ENCODE measurements at regions not wholly inside any gene's neighbourhood (a gene's known extent, or its start where the extent isn't known, plus 50 kb on each side); places are given as distances from the start of the nearest gene placed in this dataset.

DNA sequence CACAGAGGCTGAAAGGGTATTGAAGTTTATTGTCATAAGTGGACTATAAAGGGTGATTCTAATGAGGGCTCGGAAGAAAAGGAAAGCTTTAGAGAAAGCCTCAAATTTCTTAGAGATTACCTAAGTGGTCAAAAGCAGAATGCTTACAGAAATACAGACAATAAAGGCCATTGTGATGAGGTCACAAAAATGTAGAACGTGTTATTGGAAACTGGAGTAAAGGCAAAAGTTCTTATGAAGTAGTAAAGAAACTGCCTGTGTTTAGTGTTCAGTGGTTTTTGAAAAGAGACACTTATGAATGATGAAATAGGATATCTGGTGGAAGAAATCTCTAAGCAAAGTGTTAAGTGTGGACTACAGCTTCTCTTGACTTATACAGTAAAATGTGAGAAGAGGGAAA lies 726.9 kb downstream of the DNAH5 start (continued):
- TF ChIP-seq ZNF626 (tag by site-specific recombination; IDR thresholded peaks at IDR 0.05) (no peak), ZNF140 (tag by site-specific recombination; IDR thresholded peaks at IDR 0.05) (no peak), ZNF19 (tag by site-specific recombination; IDR thresholded peaks at IDR 0.05; ENCODE audit: low read depth) (no peak), ZNF645 (tag by site-specific recombination; IDR thresholded peaks at IDR 0.05) (no peak)
- TF ChIP-seq, protein P1, sequence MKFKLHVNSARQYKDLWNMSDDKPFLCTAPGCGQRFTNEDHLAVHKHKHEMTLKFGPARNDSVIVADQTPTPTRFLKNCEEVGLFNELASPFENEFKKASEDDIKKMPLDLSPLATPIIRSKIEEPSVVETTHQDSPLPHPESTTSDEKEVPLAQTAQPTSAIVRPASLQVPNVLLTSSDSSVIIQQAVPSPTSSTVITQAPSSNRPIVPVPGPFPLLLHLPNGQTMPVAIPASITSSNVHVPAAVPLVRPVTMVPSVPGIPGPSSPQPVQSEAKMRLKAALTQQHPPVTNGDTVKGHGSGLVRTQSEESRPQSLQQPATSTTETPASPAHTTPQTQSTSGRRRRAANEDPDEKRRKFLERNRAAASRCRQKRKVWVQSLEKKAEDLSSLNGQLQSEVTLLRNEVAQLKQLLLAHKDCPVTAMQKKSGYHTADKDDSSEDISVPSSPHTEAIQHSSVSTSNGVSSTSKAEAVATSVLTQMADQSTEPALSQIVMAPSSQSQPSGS (tag by site-specific recombination; IDR thresholded peaks at IDR 0.05; ENCODE audit: low read depth), result no peak

DNA sequence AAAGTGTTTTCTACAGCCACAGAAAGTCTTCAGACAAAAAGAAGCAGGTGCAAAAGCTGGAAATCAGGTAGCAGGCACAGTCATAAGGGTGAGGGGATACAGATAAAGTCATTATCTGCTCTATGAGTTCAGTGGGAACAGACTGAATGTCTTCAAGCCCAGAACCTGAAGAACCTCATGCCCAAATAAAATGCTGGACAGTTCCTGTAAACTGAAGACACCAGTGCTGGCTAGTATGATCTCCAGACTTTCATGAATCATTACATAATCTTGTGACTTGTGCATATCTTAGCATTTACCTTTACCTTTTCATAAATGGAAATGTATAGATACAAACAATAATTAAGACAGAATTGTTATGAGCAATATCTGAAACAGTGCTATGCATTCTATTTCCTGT lies 728.7 kb downstream of the DNAH5 start:
- H3K4me3 ChIP-seq (ENCODE audit: low read depth, low read length), result no peak overlapping the region
- TF ChIP-seq ZNF24 (tag by site-specific recombination; IDR thresholded peaks at IDR 0.05) (no peak), ZNF132 (tag by site-specific recombination; IDR thresholded peaks at IDR 0.05; ENCODE audit: borderline replicate concordance) (no peak), ZNF155 (tag by site-specific recombination; IDR thresholded peaks at IDR 0.05) (no peak), TCF7L2 (IDR thresholded peaks at IDR 0.05; ENCODE audit: borderline replicate concordance, low read depth, low read length) (no peak)
- TF ChIP-seq, protein P2, sequence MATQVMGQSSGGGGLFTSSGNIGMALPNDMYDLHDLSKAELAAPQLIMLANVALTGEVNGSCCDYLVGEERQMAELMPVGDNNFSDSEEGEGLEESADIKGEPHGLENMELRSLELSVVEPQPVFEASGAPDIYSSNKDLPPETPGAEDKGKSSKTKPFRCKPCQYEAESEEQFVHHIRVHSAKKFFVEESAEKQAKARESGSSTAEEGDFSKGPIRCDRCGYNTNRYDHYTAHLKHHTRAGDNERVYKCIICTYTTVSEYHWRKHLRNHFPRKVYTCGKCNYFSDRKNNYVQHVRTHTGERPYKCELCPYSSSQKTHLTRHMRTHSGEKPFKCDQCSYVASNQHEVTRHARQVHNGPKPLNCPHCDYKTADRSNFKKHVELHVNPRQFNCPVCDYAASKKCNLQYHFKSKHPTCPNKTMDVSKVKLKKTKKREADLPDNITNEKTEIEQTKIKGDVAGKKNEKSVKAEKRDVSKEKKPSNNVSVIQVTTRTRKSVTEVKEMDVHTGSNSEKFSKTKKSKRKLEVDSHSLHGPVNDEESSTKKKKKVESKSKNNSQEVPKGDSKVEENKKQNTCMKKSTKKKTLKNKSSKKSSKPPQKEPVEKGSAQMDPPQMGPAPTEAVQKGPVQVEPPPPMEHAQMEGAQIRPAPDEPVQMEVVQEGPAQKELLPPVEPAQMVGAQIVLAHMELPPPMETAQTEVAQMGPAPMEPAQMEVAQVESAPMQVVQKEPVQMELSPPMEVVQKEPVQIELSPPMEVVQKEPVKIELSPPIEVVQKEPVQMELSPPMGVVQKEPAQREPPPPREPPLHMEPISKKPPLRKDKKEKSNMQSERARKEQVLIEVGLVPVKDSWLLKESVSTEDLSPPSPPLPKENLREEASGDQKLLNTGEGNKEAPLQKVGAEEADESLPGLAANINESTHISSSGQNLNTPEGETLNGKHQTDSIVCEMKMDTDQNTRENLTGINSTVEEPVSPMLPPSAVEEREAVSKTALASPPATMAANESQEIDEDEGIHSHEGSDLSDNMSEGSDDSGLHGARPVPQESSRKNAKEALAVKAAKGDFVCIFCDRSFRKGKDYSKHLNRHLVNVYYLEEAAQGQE (tag by site-specific recombination; IDR thresholded peaks at IDR 0.05), result peak; percentile 52
- TF ChIP-seq, protein P3, sequence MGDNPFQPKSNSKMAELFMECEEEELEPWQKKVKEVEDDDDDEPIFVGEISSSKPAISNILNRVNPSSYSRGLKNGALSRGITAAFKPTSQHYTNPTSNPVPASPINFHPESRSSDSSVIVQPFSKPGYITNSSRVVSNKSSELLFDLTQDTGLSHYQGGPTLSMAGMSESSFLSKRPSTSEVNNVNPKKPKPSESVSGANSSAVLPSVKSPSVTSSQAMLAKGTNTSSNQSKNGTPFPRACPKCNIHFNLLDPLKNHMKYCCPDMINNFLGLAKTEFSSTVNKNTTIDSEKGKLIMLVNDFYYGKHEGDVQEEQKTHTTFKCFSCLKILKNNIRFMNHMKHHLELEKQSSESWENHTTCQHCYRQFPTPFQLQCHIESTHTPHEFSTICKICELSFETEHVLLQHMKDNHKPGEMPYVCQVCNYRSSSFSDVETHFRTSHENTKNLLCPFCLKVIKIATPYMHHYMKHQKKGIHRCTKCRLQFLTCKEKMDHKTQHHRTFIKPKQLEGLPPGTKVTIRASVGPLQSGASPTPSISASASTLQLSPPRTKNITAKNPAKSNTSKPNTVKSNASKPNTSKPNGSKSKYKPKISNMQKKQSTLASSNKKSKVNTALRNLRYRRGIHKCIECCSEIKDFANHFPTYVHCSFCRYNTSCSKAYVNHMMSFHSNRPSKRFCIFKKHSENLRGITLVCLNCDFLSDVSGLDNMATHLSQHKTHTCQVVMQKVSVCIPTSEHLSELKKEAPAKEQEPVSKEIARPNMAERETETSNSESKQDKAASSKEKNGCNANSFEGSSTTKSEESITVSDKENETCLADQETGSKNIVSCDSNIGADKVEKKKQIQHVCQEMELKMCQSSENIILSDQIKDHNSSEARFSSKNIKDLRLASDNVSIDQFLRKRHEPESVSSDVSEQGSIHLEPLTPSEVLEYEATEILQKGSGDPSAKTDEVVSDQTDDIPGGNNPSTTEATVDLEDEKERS (tag by site-specific recombination; IDR thresholded peaks at IDR 0.05), result no peak
- no peaks in the 10 kb centered on the region for H3K9me3 ChIP-seq (ENCODE audit: control insufficient read depth, insufficient read depth, low read depth, low read length)
- H3K36me3 ChIP-seq (ENCODE audit: control insufficient read depth in 2 of 2, insufficient read depth in 1 of 2, low read length in 2 of 2), result no peaks in the 10 kb centered on the region
- H3K4me1 ChIP-seq (ENCODE audit: control insufficient read depth, insufficient read depth, low read length), result no peaks in the 10 kb centered on the region
- ChIA-PET CTCF (no interaction called here), POLR2A (no interaction called here)
- no peak overlapping the region for H3K27ac ChIP-seq (ENCODE audit: extremely low read depth, low read depth, low read length)

- Histone ChIP-seq H3K36me3 (ENCODE audit: control insufficient read depth in 2 of 2, insufficient read depth in 1 of 2, low read length in 2 of 2) (no peaks in the 10 kb centered on the region), H3K4me3 (ENCODE audit: low read depth, low read length) (no peak overlapping the region), H3K9me3 (ENCODE audit: control insufficient read depth, insufficient read depth, low read depth, low read length) (no peaks in the 10 kb centered on the region), H3K4me1 (ENCODE audit: control insufficient read depth, insufficient read depth, low read length) (no peaks in the 10 kb centered on the region), H3K27ac (ENCODE audit: extremely low read depth, low read depth, low read length) (no peak overlapping the region)
- ChIA-PET CTCF (no interaction called here), POLR2A (no interaction called here)
- no peak for TF ChIP-seq KLF9 (tag by site-specific recombination; IDR thresholded peaks at IDR 0.05; ENCODE audit: low read depth)
- no peak for TF ChIP-seq FEZF1 (tag by site-specific recombination; IDR thresholded peaks at IDR 0.05)
- no peak for TF ChIP-seq ZNF18 (tag by site-specific recombination; IDR thresholded peaks at IDR 0.05)
- TF ChIP-seq ZNF404 (tag by site-specific recombination; IDR thresholded peaks at IDR 0.05), result no peak
- TF ChIP-seq ZNF19 (tag by site-specific recombination; IDR thresholded peaks at IDR 0.05; ENCODE audit: low read depth), result no peak
- TF ChIP-seq AEBP2 (tag by site-specific recombination; IDR thresholded peaks at IDR 0.05; ENCODE audit: borderline replicate concordance), result no peak
- TF ChIP-seq MZF1 (tag by site-specific recombination; IDR thresholded peaks at IDR 0.05; ENCODE audit: borderline replicate concordance), result no peak
- TF ChIP-seq ZFP41 (tag by site-specific recombination; IDR thresholded peaks at IDR 0.05; ENCODE audit: borderline replicate concordance), result no peak
- TF ChIP-seq OSR2 (tag by site-specific recombination; IDR thresholded peaks at IDR 0.05), result no peak
- no peak for TF ChIP-seq ZNF626 (tag by site-specific recombination; IDR thresholded peaks at IDR 0.05)
- TF ChIP-seq ZBTB20 (tag by site-specific recombination; IDR thresholded peaks at IDR 0.05), result no peak
- TF ChIP-seq ZNF24 (tag by site-specific recombination; IDR thresholded peaks at IDR 0.05), result no peak
- no peak for TF ChIP-seq ZNF768 (tag by site-specific recombination; IDR thresholded peaks at IDR 0.05)
Observed at GRCh38 chr5:13215370-13215769, 729.1 kb downstream of the DNAH5 start.
